SK-N-SH treated with all-trans-retinoic acid at 6 μM for 48 hours (cell line): ENCODE measurements at regions not wholly inside any gene's neighbourhood (a gene's known extent, or its start where the extent isn't known, plus 50 kb on each side); places are given as distances from the start of the nearest gene placed in this dataset.

Source experiments
- ATAC-seq: fragments of 200-7000 bp; cut with Tn5 transposase; 3 replicates; pipeline ENCODE4 v1.9.1; 2020; ENCODE audit warnings: mild to moderate bottlenecking, moderate library complexity
- ARNTL ChIP-seq: fragments of 450-650 bp; formaldehyde crosslinking; IDR thresholded peaks from 2 replicates; pipeline ENCODE4 v1.5.0; 2020; ENCODE audit warnings: low read depth, mild to moderate bottlenecking, moderate library complexity, borderline replicate concordance
- BACH2 ChIP-seq: fragments of 250-450 bp; sonication (Bioruptor Pico); IDR thresholded peaks from 2 replicates; pipeline ENCODE4 v1.9.0; 2021; ENCODE audit warnings: mild to moderate bottlenecking, borderline replicate concordance
- CSDC2 ChIP-seq: fragments of 250-450 bp; sonication (Bioruptor Pico); IDR thresholded peaks from 2 replicates; pipeline ENCODE4 v1.5.0; 2020; ENCODE audit warnings: mild to moderate bottlenecking, moderate library complexity
- CSRNP3 ChIP-seq: fragments of 250-450 bp; sonication (Bioruptor Pico); IDR thresholded peaks from 2 replicates; pipeline ENCODE4 v1.5.1; 2021; ENCODE audit warnings: mild to moderate bottlenecking, moderate library complexity
- ESRRG ChIP-seq: fragments of 250-450 bp; sonication (Bioruptor Pico); IDR thresholded peaks from 2 replicates; pipeline ENCODE4 v1.6.1; 2021; ENCODE audit warnings: mild to moderate bottlenecking
- ISL1 ChIP-seq: fragments of 250-450 bp; sonication (Bioruptor Pico); IDR thresholded peaks from 2 replicates; pipeline ENCODE4 v2.1.2; 2022; ENCODE audit warnings: mild to moderate bottlenecking, moderate library complexity
- OSR1 ChIP-seq: fragments of 250-450 bp; sonication (Bioruptor Pico); IDR thresholded peaks from 2 replicates; pipeline ENCODE4 v1.8.0; 2022; ENCODE audit warnings: moderate library complexity, mild to moderate bottlenecking, inconsistent platforms
- PATZ1 ChIP-seq: fragments of 250-450 bp; sonication (Bioruptor Pico); IDR thresholded peaks from 2 replicates; pipeline ENCODE4 v1.8.0; 2020; ENCODE audit warnings: mild to moderate bottlenecking, moderate library complexity, borderline replicate concordance
- POU6F1 ChIP-seq: fragments of 250-450 bp; sonication (Bioruptor Pico); IDR thresholded peaks from 2 replicates; pipeline ENCODE4 v1.8.0; 2021; ENCODE audit warnings: low read depth, mild to moderate bottlenecking, moderate library complexity, borderline replicate concordance
- PPARA ChIP-seq: fragments of 250-450 bp; sonication (Bioruptor Pico); IDR thresholded peaks from 2 replicates; pipeline ENCODE4 v1.5.0; 2020; ENCODE audit warnings: mild to moderate bottlenecking, borderline replicate concordance
- RARB ChIP-seq: fragments of 250-450 bp; sonication (Bioruptor Pico); IDR thresholded peaks from 2 replicates; pipeline ENCODE4 v1.8.0; 2021; ENCODE audit warnings: mild to moderate bottlenecking, moderate library complexity
- TCF4 ChIP-seq: fragments of 250-450 bp; sonication (Bioruptor Pico); IDR thresholded peaks from 2 replicates; pipeline ENCODE4 v1.8.0; 2021; ENCODE audit warnings: mild to moderate bottlenecking, moderate library complexity, borderline replicate concordance
- TOX ChIP-seq: fragments of 250-450 bp; sonication (Bioruptor Pico); IDR thresholded peaks from 2 replicates; pipeline ENCODE4 v1.8.0; 2021; ENCODE audit warnings: mild to moderate bottlenecking, moderate library complexity, borderline replicate concordance
- TSHZ2 ChIP-seq: fragments of 250-450 bp; sonication (Bioruptor Pico); IDR thresholded peaks from 2 replicates; pipeline ENCODE4 v1.5.0; 2020; ENCODE audit warnings: mild to moderate bottlenecking, moderate library complexity
- ZC3H10 ChIP-seq: fragments of 250-450 bp; sonication (Bioruptor Pico); IDR thresholded peaks from 2 replicates; pipeline ENCODE4 v1.5.1; 2021; ENCODE audit warnings: mild to moderate bottlenecking, moderate library complexity
- ZFP3 ChIP-seq: fragments of 250-450 bp; sonication (Bioruptor Pico); IDR thresholded peaks from 2 replicates; pipeline ENCODE4 v1.5.0; 2020; ENCODE audit warnings: mild to moderate bottlenecking, moderate library complexity
- ZFP30 ChIP-seq: fragments of 450-650 bp; formaldehyde crosslinking; IDR thresholded peaks from 2 replicates; pipeline ENCODE4 v1.5.0; 2022; ENCODE audit warnings: mild to moderate bottlenecking, moderate library complexity
- ZNF70 ChIP-seq: fragments of 450-650 bp; formaldehyde crosslinking; IDR thresholded peaks from 2 replicates; pipeline ENCODE4 v1.5.0; 2020; ENCODE audit warnings: mild to moderate bottlenecking, moderate library complexity
- ZNF8 ChIP-seq: fragments of 450-650 bp; formaldehyde crosslinking; IDR thresholded peaks from 2 replicates; pipeline ENCODE4 v1.5.0; 2020; ENCODE audit warnings: mild to moderate bottlenecking, moderate library complexity

GRCh38 chr5:10870791-10871190 lies 109.8 kb upstream of the DAP start (continued):
- TF ChIP-seq POU6F1 (CRISPR knock-in tag): no peak
- TF ChIP-seq ZC3H10: no peak
- TF ChIP-seq CSRNP3 (CRISPR knock-in tag): no peak
- TF ChIP-seq ISL1: no peak

- TF ChIP-seq ZC3H10 (no peak), ZNF8 (no peak), PATZ1 (no peak), TCF4 (CRISPR knock-in tag) (no peak), ZFP30 (no peak), ZFP3 (no peak), TOX (CRISPR knock-in tag) (no peak), POU6F1 (CRISPR knock-in tag) (no peak), ZNF70 (CRISPR knock-in tag) (no peak), ARNTL (CRISPR knock-in tag) (no peak), TSHZ2 (CRISPR knock-in tag) (no peak), CSDC2 (CRISPR knock-in tag) (no peak), PPARA (CRISPR knock-in tag) (no peak), BACH2 (CRISPR knock-in tag) (no peak), OSR1 (CRISPR knock-in tag) (no peak), RARB (no peak)
- ATAC-seq: no peak
These were observed 107.9 kb upstream of the DAP start for GRCh38 chr5:10868956-10869355.

GRCh38 chr5:10867389-10868303 lies 106.6 kb upstream of the DAP start:
- ATAC-seq: no peak
- 0 out of 2 replicates have a peak, but pooled peaks have one; percentile 47 for TF ChIP-seq ZFP3
- no peak for TF ChIP-seq TCF4 (CRISPR knock-in tag)
- TF ChIP-seq ZFP30: no peak

GRCh38 chr5:10866913-10867312 lies 105.9 kb upstream of the DAP start:
- no peak for ATAC-seq
- TF ChIP-seq ARNTL (CRISPR knock-in tag) (no peak), ESRRG (CRISPR knock-in tag) (no peak), TOX (CRISPR knock-in tag) (no peak)
